ENCODE measurements at regions not wholly inside any gene's neighbourhood (a gene's known extent, or its start where the extent isn't known, plus 50 kb on each side); places are given as distances from the start of the nearest gene placed in this dataset.

- TF ChIP-seq SIN3A (IDR thresholded peaks at IDR 0.05; ENCODE audit: borderline replicate concordance, low read depth, low read length): peak; percentile 44; the same call in 1 of the 2 replicates
- no peak for TF ChIP-seq RFX5 (IDR thresholded peaks at IDR 0.05; ENCODE audit: low read length)
- TF ChIP-seq CTCF (IDR thresholded peaks at IDR 0.05): no peak
- peak; percentile 17; the same call in 1 of the 2 replicates for TF ChIP-seq POLR2AphosphoS5 (IDR thresholded peaks at IDR 0.05; ENCODE audit: low read depth, low read length)
- TF ChIP-seq TAF1 (IDR thresholded peaks at IDR 0.05; ENCODE audit: borderline replicate concordance, low read depth, low read length): no peak
- peak in 1 of 2 experiments; percentile 72; a peak in 2 of 4 replicates for TF ChIP-seq EP300 (IDR thresholded peaks at IDR 0.05; ENCODE audit: borderline replicate concordance in 1 of 2, low read depth in 1 of 2, low read length in 1 of 2)
- TF ChIP-seq RCOR1 (IDR thresholded peaks at IDR 0.05; ENCODE audit: low read length): no peak
- no peak for TF ChIP-seq REST (IDR thresholded peaks at IDR 0.05; ENCODE audit: low read depth, low read length)
- TF ChIP-seq CHD2 (IDR thresholded peaks at IDR 0.05; ENCODE audit: low read length, partially characterized antibody): no peak
- TF ChIP-seq USF2 (IDR thresholded peaks at IDR 0.05; ENCODE audit: borderline replicate concordance, low read depth, low read length): no peak
- TF ChIP-seq YY1 (IDR thresholded peaks at IDR 0.05; ENCODE audit: low read depth): no peak; the same call in 1 of the 2 replicates
- TF ChIP-seq GABPA (IDR thresholded peaks at IDR 0.05; ENCODE audit: low read depth): no peak
- no peak for TF ChIP-seq RAD21 (IDR thresholded peaks at IDR 0.05; ENCODE audit: low read length)
Measured at GRCh38 chr6:113632220-113632864, 224.8 kb upstream of the MARCKS start.

Data from SK-N-SH (cell line).